CD14-positive monocyte (primary cell): ENCODE measurements at regions not wholly inside any gene's neighbourhood (a gene's known extent, or its start where the extent isn't known, plus 50 kb on each side); places are given as distances from the start of the nearest gene placed in this dataset.

Experiments
- DNase-seq, 3 donors: peaks; one replicate each; pipeline ENCODE4 v3.0.0-alpha.2; 2011 to 2022
- H2AFZ ChIP-seq: 2 replicates; pipeline ENCODE4 v1.6.0; 2012; ENCODE audit warnings: mild to moderate bottlenecking, low read depth, low read length, inconsistent platforms; ENCODE audit not compliant: insufficient read depth, poor library complexity, severe bottlenecking
- H3K27ac ChIP-seq, 2 donors: 1 replicate in 1 of 2; 2 replicates in 1 of 2; pipeline ENCODE4 v1.5.1; 2012 to 2013; ENCODE audit warnings: low read length in 2 of 2, control low read depth in 1 of 2, inconsistent platforms in 1 of 2, low read depth in 1 of 2, mild to moderate bottlenecking in 1 of 2
- H3K27me3 ChIP-seq, 2 donors: one replicate each; pipeline versions ENCODE4 v1.6.0 to v1.6.1; 2011 to 2013; ENCODE audit warnings: low read length in 2 of 2; ENCODE audit not compliant: control insufficient read depth in 2 of 2, insufficient read depth in 2 of 2
- H3K36me3 ChIP-seq, 2 donors: replicated peaks in 1 of 2; 1 replicate in 1 of 2; 2 replicates in 1 of 2; pipeline versions ENCODE4 v1.5.1 to v1.6.1; 2012 to 2013; ENCODE audit warnings: low read length in 2 of 2, control low read depth in 1 of 2, inconsistent platforms in 1 of 2, mild to moderate bottlenecking in 1 of 2; ENCODE audit not compliant: insufficient read depth in 2 of 2, control insufficient read depth in 1 of 2
- H3K4me1 ChIP-seq, 2 donors: 1 replicate in 1 of 2; 2 replicates in 1 of 2; pipeline versions ENCODE4 v1.5.1 to v1.6.1; 2012 to 2013; ENCODE audit warnings: low read length in 2 of 2, control low read depth in 1 of 2, inconsistent platforms in 1 of 2, mild to moderate bottlenecking in 1 of 2, moderate library complexity in 1 of 2; ENCODE audit not compliant: insufficient read depth in 2 of 2, control insufficient read depth in 1 of 2
- H3K4me2 ChIP-seq: replicated peaks from 2 replicates; pipeline ENCODE3; 2012; ENCODE audit warnings: low read length, moderate library complexity, mild to moderate bottlenecking; ENCODE audit not compliant: poor library complexity, severe bottlenecking; ENCODE audit errors: extremely low read depth
- H3K4me3 ChIP-seq, 3 experiments: fragments of 200-600 bp in 1 of 3; sonication (generic) in 1 of 3; replicated peaks in 1 of 3; 1 replicate in 2 of 3; 2 replicates in 1 of 3; pipeline ENCODE4 v1.5.1; 2011 to 2013; ENCODE audit warnings: low read length in 3 of 3, mild to moderate bottlenecking in 3 of 3, control low read depth in 2 of 3, low read depth in 2 of 3, inconsistent platforms in 1 of 3, moderate library complexity in 1 of 3
- H3K79me2 ChIP-seq: 2 replicates; pipeline ENCODE4 v1.6.0; 2012; ENCODE audit warnings: mild to moderate bottlenecking, control low read depth, inconsistent platforms, low read length, moderate library complexity; ENCODE audit not compliant: insufficient read depth
- H3K9ac ChIP-seq: 2 replicates; pipeline ENCODE4 v1.6.0; 2017; ENCODE audit warnings: low read length, mild to moderate bottlenecking; ENCODE audit not compliant: insufficient read depth, poor library complexity, severe bottlenecking
- H3K9me3 ChIP-seq, 2 donors: replicated peaks in 1 of 2; 1 replicate in 1 of 2; 2 replicates in 1 of 2; pipeline versions ENCODE4 v1.5.1 to v1.6.1; 2012 to 2013; ENCODE audit warnings: low read length in 2 of 2, control low read depth in 1 of 2; ENCODE audit not compliant: control insufficient read depth in 1 of 2, insufficient read depth in 1 of 2
- H4K20me1 ChIP-seq: 2 replicates; pipeline ENCODE4 v1.6.0; 2012; ENCODE audit warnings: mild to moderate bottlenecking, low read length, control low read depth, moderate library complexity; ENCODE audit not compliant: insufficient read depth
- H3K27ac Mint-ChIP-seq, 7 donors: one replicate each; pipeline ENCODE4 v1.8.0; 2020; ENCODE audit warnings: mild to moderate bottlenecking in 7 of 7, mixed read lengths in 7 of 7, moderate library complexity in 6 of 7, inconsistent platforms in 2 of 7
- H3K27me3 Mint-ChIP-seq, 3 donors: one replicate each; pipeline ENCODE4 v1.8.0; 2021 to 2022; ENCODE audit warnings: low read depth in 3 of 3, mild to moderate bottlenecking in 3 of 3, mixed read lengths in 3 of 3, moderate library complexity in 3 of 3, inconsistent platforms in 1 of 3
- H3K36me3 Mint-ChIP-seq, 2 donors: one replicate each; pipeline ENCODE4 v1.8.0; 2020; ENCODE audit warnings: mixed read lengths in 2 of 2, inconsistent platforms in 1 of 2, mild to moderate bottlenecking in 1 of 2
- H3K4me1 Mint-ChIP-seq: one replicate; pipeline ENCODE4 v1.8.0; 2020; ENCODE audit warnings: mild to moderate bottlenecking, mixed read lengths
- H3K4me3 Mint-ChIP-seq, 2 donors: one replicate each; pipeline ENCODE4 v1.8.0; 2020; ENCODE audit warnings: mild to moderate bottlenecking in 2 of 2, mixed read lengths in 2 of 2, moderate library complexity in 1 of 2
- H3K9me3 Mint-ChIP-seq, 7 donors: one replicate each; pipeline ENCODE4 v1.8.0; 2020 to 2022; ENCODE audit warnings: mixed read lengths in 7 of 7, mild to moderate bottlenecking in 6 of 7, moderate library complexity in 6 of 7, inconsistent platforms in 2 of 7
- CTCF ChIP-seq: fragments of 200-600 bp; IDR thresholded peaks from one replicate; pipeline ENCODE4 v1.8.0; 2022; ENCODE audit warnings: antibody characterized with exemption, mild to moderate bottlenecking
- WGBS: methylation state at CpG from one replicate; pipeline ENCODE4 v1.1.5; 2013; ENCODE audit warnings: missing lambda C conversion rate; ENCODE audit not compliant: insufficient coverage; 5-methylcytosine and 5-hydroxymethylcytosine counted together
- intact Hi-C, 2 donors: fragments of 100-400 bp; cut with micrococcal nuclease; formaldehyde crosslinking; loops; one replicate each; pipeline versions ENCODE4 v1.15.0 to v1.15.1; 2023

DNA sequence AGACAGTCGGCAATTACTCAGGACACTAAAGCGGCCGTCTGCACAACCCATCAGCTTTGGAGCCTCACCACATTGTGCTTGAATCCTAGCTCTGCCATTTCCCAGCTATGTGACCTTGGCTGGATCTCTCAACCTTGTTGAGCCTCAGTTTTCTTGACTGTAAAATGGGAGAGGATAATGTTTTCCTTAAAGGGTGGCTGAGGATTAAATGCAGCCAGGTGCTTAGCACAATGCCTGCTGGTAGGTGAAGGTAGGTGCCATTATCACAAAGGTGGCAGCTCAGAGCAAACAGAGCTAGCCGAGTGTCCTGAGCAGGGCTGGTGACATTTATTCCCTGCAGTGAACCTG is 508.5 kb upstream of the ZMIZ1 start:
- H3K4me3 ChIP-seq: no peak overlapping the region
- WGBS: 100% methylated on average over 2 of the region's 4 CpGs
- Mint-ChIP-seq H3K36me3 (no peaks in the 10 kb centered on the region), H3K4me3 (no peak overlapping the region), H3K27me3 (peaks cover 0 to 6% (median 2%) of the 10 kb centered on the region in 3 donors), H3K4me1 (peaks cover 9% of the 10 kb centered on the region), H3K9me3 (peaks cover 0 to 15% (median 0%) of the 10 kb centered on the region in 7 donors), H3K27ac (no peak overlapping the region)
- no peaks in the 10 kb centered on the region for H3K79me2 ChIP-seq
- H3K9me3 ChIP-seq: no peaks in the 10 kb centered on the region
- intact Hi-C loops: no loop called here
- H3K36me3 ChIP-seq: no peaks in the 10 kb centered on the region
- H3K27me3 ChIP-seq: no peaks in the 10 kb centered on the region
- peaks cover 0 to 4% of the 10 kb centered on the region in 2 donors for H3K4me1 ChIP-seq
- H2AFZ ChIP-seq: no peak overlapping the region
- H4K20me1 ChIP-seq: no peaks in the 10 kb centered on the region
- no peak overlapping the region for H3K27ac ChIP-seq
- DNase-seq: no peak
- no peak overlapping the region for H3K4me2 ChIP-seq
- H3K9ac ChIP-seq: no peak overlapping the region
- no peak for TF ChIP-seq CTCF

DNA sequence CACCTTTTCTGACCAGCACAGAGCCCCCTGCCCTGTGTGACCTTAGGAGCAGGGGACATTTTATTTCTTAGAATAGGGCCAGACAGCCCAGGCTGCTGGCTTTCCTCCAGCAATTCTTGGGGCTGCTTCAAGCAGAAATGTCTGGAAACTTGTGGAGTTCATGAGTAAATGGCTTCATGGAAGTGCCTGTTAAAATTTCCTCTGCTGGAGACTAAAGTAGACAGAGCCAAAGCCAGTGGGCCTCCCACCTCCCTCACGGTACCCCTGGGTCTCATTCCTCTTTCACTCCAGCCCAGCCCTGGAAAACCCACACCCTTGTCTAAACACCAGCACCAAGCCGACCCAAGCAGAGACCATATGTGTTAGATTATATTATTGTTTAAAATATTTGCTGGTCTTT is 505.5 kb upstream of the ZMIZ1 start:
- H3K36me3 ChIP-seq: no peaks in the 10 kb centered on the region
- intact Hi-C loops: no loop called here
- H3K27ac ChIP-seq: no peak overlapping the region
- no peak overlapping the region for H3K4me3 ChIP-seq
- H2AFZ ChIP-seq: no peak overlapping the region
- peaks cover 0 to 3% (median 0%) of the 10 kb centered on the region in 7 donors for H3K9me3 Mint-ChIP-seq
- H3K36me3 Mint-ChIP-seq: no peaks in the 10 kb centered on the region
- peaks cover 9% of the 10 kb centered on the region for H3K4me1 Mint-ChIP-seq
- no CpG with 5 or more reads among the region's 2 CpGs for WGBS
- peaks cover 7 to 8% of the 10 kb centered on the region in 2 donors for H3K4me1 ChIP-seq
- no peaks in the 10 kb centered on the region for H3K27me3 ChIP-seq
- no peak overlapping the region for H3K9ac ChIP-seq
- H3K79me2 ChIP-seq: no peaks in the 10 kb centered on the region
- peaks cover 0 to 4% (median 2%) of the 10 kb centered on the region in 3 donors for H3K27me3 Mint-ChIP-seq
- H3K9me3 ChIP-seq: no peaks in the 10 kb centered on the region
- no peak overlapping the region for H3K4me3 Mint-ChIP-seq
- no peaks in the 10 kb centered on the region for H4K20me1 ChIP-seq
- no peak overlapping the region for H3K4me2 ChIP-seq
- TF ChIP-seq CTCF: no peak
- DNase-seq: no peak
- H3K27ac Mint-ChIP-seq: no peak overlapping the region
